ENCODE measurements at regions not wholly inside any gene's neighbourhood (a gene's known extent, or its start where the extent isn't known, plus 50 kb on each side); places are given as distances from the start of the nearest gene placed in this dataset.

DNA sequence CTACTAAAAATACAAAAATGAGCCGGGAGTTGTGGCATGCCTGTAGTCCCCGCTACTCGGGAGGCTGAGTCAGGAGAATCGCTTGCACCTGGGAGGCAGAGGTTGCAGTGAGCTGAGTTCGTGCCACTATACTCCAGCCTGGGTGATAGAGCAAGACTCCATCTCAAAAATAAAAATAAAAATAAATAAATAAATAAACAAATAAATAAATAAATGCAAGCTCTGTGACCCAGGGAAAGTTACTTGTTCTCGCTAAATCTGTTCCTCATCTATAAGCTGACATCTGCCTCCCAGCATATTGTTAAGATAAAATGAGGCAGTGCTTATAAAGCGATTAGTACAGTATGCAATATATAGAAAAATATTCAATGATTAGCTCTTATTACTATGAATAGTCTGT lies 56.4 kb upstream of the STK38L start:
- TF ChIP-seq, protein P1, sequence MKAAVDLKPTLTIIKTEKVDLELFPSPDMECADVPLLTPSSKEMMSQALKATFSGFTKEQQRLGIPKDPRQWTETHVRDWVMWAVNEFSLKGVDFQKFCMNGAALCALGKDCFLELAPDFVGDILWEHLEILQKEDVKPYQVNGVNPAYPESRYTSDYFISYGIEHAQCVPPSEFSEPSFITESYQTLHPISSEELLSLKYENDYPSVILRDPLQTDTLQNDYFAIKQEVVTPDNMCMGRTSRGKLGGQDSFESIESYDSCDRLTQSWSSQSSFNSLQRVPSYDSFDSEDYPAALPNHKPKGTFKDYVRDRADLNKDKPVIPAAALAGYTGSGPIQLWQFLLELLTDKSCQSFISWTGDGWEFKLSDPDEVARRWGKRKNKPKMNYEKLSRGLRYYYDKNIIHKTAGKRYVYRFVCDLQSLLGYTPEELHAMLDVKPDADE (IDR thresholded peaks at IDR 0.05): no peak
- TF ChIP-seq, protein P2, sequence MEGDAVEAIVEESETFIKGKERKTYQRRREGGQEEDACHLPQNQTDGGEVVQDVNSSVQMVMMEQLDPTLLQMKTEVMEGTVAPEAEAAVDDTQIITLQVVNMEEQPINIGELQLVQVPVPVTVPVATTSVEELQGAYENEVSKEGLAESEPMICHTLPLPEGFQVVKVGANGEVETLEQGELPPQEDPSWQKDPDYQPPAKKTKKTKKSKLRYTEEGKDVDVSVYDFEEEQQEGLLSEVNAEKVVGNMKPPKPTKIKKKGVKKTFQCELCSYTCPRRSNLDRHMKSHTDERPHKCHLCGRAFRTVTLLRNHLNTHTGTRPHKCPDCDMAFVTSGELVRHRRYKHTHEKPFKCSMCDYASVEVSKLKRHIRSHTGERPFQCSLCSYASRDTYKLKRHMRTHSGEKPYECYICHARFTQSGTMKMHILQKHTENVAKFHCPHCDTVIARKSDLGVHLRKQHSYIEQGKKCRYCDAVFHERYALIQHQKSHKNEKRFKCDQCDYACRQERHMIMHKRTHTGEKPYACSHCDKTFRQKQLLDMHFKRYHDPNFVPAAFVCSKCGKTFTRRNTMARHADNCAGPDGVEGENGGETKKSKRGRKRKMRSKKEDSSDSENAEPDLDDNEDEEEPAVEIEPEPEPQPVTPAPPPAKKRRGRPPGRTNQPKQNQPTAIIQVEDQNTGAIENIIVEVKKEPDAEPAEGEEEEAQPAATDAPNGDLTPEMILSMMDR (conservative IDR thresholded peaks at IDR 0.05; ENCODE audit: low read depth in 2 of 2): no peak
- TF ChIP-seq, protein P3, sequence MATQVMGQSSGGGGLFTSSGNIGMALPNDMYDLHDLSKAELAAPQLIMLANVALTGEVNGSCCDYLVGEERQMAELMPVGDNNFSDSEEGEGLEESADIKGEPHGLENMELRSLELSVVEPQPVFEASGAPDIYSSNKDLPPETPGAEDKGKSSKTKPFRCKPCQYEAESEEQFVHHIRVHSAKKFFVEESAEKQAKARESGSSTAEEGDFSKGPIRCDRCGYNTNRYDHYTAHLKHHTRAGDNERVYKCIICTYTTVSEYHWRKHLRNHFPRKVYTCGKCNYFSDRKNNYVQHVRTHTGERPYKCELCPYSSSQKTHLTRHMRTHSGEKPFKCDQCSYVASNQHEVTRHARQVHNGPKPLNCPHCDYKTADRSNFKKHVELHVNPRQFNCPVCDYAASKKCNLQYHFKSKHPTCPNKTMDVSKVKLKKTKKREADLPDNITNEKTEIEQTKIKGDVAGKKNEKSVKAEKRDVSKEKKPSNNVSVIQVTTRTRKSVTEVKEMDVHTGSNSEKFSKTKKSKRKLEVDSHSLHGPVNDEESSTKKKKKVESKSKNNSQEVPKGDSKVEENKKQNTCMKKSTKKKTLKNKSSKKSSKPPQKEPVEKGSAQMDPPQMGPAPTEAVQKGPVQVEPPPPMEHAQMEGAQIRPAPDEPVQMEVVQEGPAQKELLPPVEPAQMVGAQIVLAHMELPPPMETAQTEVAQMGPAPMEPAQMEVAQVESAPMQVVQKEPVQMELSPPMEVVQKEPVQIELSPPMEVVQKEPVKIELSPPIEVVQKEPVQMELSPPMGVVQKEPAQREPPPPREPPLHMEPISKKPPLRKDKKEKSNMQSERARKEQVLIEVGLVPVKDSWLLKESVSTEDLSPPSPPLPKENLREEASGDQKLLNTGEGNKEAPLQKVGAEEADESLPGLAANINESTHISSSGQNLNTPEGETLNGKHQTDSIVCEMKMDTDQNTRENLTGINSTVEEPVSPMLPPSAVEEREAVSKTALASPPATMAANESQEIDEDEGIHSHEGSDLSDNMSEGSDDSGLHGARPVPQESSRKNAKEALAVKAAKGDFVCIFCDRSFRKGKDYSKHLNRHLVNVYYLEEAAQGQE (IDR thresholded peaks at IDR 0.05; ENCODE audit: unreplicated experiment): no peak
- no peak for TF ChIP-seq JUNB (IDR thresholded peaks at IDR 0.05; ENCODE audit: unreplicated experiment)
- TF ChIP-seq, protein P4, sequence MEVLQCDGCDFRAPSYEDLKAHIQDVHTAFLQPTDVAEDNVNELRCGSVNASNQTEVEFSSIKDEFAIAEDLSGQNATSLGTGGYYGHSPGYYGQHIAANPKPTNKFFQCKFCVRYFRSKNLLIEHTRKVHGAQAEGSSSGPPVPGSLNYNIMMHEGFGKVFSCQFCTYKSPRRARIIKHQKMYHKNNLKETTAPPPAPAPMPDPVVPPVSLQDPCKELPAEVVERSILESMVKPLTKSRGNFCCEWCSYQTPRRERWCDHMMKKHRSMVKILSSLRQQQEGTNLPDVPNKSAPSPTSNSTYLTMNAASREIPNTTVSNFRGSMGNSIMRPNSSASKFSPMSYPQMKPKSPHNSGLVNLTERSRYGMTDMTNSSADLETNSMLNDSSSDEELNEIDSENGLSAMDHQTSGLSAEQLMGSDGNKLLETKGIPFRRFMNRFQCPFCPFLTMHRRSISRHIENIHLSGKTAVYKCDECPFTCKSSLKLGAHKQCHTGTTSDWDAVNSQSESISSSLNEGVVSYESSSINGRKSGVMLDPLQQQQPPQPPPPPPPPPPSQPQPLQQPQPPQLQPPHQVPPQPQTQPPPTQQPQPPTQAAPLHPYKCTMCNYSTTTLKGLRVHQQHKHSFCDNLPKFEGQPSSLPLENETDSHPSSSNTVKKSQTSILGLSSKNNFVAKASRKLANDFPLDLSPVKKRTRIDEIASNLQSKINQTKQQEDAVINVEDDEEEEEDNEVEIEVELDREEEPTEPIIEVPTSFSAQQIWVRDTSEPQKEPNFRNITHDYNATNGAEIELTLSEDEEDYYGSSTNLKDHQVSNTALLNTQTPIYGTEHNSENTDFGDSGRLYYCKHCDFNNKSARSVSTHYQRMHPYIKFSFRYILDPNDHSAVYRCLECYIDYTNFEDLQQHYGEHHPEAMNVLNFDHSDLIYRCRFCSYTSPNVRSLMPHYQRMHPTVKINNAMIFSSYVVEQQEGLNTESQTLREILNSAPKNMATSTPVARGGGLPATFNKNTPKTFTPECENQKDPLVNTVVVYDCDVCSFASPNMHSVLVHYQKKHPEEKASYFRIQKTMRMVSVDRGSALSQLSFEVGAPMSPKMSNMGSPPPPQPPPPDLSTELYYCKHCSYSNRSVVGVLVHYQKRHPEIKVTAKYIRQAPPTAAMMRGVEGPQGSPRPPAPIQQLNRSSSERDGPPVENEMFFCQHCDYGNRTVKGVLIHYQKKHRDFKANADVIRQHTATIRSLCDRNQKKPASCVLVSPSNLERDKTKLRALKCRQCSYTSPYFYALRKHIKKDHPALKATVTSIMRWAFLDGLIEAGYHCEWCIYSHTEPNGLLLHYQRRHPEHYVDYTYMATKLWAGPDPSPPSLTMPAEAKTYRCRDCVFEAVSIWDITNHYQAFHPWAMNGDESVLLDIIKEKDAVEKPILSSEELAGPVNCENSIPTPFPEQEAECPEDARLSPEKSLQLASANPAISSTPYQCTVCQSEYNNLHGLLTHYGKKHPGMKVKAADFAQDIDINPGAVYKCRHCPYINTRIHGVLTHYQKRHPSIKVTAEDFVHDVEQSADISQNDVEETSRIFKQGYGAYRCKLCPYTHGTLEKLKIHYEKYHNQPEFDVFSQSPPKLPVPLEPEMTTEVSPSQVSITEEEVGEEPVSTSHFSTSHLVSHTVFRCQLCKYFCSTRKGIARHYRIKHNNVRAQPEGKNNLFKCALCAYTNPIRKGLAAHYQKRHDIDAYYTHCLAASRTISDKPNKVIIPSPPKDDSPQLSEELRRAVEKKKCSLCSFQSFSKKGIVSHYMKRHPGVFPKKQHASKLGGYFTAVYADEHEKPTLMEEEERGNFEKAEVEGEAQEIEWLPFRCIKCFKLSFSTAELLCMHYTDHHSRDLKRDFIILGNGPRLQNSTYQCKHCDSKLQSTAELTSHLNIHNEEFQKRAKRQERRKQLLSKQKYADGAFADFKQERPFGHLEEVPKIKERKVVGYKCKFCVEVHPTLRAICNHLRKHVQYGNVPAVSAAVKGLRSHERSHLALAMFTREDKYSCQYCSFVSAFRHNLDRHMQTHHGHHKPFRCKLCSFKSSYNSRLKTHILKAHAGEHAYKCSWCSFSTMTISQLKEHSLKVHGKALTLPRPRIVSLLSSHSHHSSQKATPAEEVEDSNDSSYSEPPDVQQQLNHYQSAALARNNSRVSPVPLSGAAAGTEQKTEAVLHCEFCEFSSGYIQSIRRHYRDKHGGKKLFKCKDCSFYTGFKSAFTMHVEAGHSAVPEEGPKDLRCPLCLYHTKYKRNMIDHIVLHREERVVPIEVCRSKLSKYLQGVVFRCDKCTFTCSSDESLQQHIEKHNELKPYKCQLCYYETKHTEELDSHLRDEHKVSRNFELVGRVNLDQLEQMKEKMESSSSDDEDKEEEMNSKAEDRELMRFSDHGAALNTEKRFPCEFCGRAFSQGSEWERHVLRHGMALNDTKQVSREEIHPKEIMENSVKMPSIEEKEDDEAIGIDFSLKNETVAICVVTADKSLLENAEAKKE (CRISPR knock-in tag; IDR thresholded peaks at IDR 0.05): no peak
- no peak for TF ChIP-seq EZH2phosphoT487 (IDR thresholded peaks at IDR 0.05; ENCODE audit: unreplicated experiment)
- no peak for TF ChIP-seq ZNF331 (CRISPR knock-in tag; IDR thresholded peaks at IDR 0.05; ENCODE audit: low read depth)
- no peak for TF ChIP-seq POLR2AphosphoS5 (IDR thresholded peaks at IDR 0.05; ENCODE audit: low read depth)
- no peak for TF ChIP-seq NANOG (IDR thresholded peaks at IDR 0.05; ENCODE audit: borderline replicate concordance)
- no peak for TF ChIP-seq EZH2 (IDR thresholded peaks at IDR 0.05; ENCODE audit: low read depth, unreplicated experiment)
- TF ChIP-seq STAT1 (IDR thresholded peaks at IDR 0.05; ENCODE audit: unreplicated experiment): no peak
- TF ChIP-seq CREB1 (CRISPR knock-in tag; IDR thresholded peaks at IDR 0.05; ENCODE audit: low read depth): no peak
- no peak for TF ChIP-seq ZNF114 (CRISPR knock-in tag; IDR thresholded peaks at IDR 0.05)
- H3K4me3 Mint-ChIP-seq: no peak overlapping the region
- H3K27ac Mint-ChIP-seq: no peak overlapping the region
- H3K27me3 Mint-ChIP-seq (ENCODE audit: insufficient read depth, low read depth, poor library complexity): no peaks in the 10 kb centered on the region
- DNase-seq (ENCODE audit: low spot score): no peak
- no peaks in the 10 kb centered on the region for H3K4me1 ChIP-seq (ENCODE audit: insufficient read depth)
- no peak overlapping the region for H3K4me3 ChIP-seq
- H3K27me3 ChIP-seq (ENCODE audit: insufficient read depth): no peaks in the 10 kb centered on the region
- H4K20me1 ChIP-seq (replicated peaks; ENCODE audit: insufficient read depth): no peaks in the 10 kb centered on the region
- no peaks in the 10 kb centered on the region for H3K9me3 Mint-ChIP-seq
- no peaks in the 10 kb centered on the region for H3K79me2 ChIP-seq (replicated peaks; ENCODE audit: insufficient read depth)
- H3K36me3 ChIP-seq (ENCODE audit: insufficient read depth): no peaks in the 10 kb centered on the region
- H3K4me2 ChIP-seq: no peak overlapping the region
- ATAC-seq: no peak
- H3F3A ChIP-seq (replicated peaks; ENCODE audit: low read depth): no peaks in the 10 kb centered on the region
- no peaks in the 10 kb centered on the region for H3K4me1 Mint-ChIP-seq
- no peak overlapping the region for H2AFZ ChIP-seq
- H3K36me3 Mint-ChIP-seq (ENCODE audit: low read depth): no peaks in the 10 kb centered on the region
- H3K9me2 ChIP-seq (ENCODE audit: insufficient read depth): no peaks in the 10 kb centered on the region; the same call in 1 of the 2 replicates
- H3K27ac ChIP-seq (ENCODE audit: low read depth): no peak overlapping the region
